ENCODE measurements at regions not wholly inside any gene's neighbourhood (a gene's known extent, or its start where the extent isn't known, plus 50 kb on each side); places are given as distances from the start of the nearest gene placed in this dataset.

DNA sequence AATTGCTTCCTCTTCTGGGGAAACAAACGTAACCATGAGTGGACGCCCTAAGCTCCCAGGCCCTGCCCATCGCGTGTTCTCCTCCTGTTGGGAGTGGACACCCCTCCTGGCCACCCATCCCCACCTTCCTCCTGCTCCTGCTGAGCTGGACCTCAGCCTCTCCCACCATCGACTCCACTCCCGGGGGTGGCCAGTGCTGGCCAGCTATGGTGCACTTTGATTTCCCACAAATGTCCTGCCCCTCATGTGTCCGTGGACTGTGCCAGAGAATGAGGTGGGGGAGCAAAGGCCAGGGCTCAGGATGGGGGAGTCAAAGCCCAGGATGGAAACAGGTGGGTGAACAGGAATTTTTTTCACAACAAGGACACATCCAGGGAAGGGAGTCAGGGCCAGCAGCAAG, 62.8 kb downstream of the MED10 start:
- no peak for TF ChIP-seq CTCF (IDR thresholded peaks at IDR 0.05; ENCODE audit: insufficient read depth, low read length)
- TF ChIP-seq POLR2AphosphoS5 (IDR thresholded peaks at IDR 0.05; ENCODE audit: low read depth): no peak
- no peak for TF ChIP-seq GABPA (IDR thresholded peaks at IDR 0.05; ENCODE audit: low read depth)
- TF ChIP-seq, protein P1, sequence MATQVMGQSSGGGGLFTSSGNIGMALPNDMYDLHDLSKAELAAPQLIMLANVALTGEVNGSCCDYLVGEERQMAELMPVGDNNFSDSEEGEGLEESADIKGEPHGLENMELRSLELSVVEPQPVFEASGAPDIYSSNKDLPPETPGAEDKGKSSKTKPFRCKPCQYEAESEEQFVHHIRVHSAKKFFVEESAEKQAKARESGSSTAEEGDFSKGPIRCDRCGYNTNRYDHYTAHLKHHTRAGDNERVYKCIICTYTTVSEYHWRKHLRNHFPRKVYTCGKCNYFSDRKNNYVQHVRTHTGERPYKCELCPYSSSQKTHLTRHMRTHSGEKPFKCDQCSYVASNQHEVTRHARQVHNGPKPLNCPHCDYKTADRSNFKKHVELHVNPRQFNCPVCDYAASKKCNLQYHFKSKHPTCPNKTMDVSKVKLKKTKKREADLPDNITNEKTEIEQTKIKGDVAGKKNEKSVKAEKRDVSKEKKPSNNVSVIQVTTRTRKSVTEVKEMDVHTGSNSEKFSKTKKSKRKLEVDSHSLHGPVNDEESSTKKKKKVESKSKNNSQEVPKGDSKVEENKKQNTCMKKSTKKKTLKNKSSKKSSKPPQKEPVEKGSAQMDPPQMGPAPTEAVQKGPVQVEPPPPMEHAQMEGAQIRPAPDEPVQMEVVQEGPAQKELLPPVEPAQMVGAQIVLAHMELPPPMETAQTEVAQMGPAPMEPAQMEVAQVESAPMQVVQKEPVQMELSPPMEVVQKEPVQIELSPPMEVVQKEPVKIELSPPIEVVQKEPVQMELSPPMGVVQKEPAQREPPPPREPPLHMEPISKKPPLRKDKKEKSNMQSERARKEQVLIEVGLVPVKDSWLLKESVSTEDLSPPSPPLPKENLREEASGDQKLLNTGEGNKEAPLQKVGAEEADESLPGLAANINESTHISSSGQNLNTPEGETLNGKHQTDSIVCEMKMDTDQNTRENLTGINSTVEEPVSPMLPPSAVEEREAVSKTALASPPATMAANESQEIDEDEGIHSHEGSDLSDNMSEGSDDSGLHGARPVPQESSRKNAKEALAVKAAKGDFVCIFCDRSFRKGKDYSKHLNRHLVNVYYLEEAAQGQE (IDR thresholded peaks at IDR 0.05; ENCODE audit: insufficient replicate concordance, low read depth): no peak
- no peak for TF ChIP-seq SPI1 (IDR thresholded peaks at IDR 0.05; ENCODE audit: borderline replicate concordance, low read depth)
- H3K27ac ChIP-seq (replicated peaks): no peak overlapping the region
- no peaks in the 10 kb centered on the region for H3K27me3 ChIP-seq (ENCODE audit: insufficient read depth, poor library complexity, severe bottlenecking)
- DNase-seq (ENCODE audit: low read depth in 1 of 2, low spot score in 1 of 2): no peak
- H3K4me3 ChIP-seq (replicated peaks; ENCODE audit: insufficient read depth, low read length): no peak overlapping the region

GRCh38 chr5:6311568-6312501, 66.5 kb downstream of the MED10 start:
- TF ChIP-seq, protein P1 (IDR thresholded peaks at IDR 0.05; ENCODE audit: insufficient replicate concordance, low read depth): no peak
- no peak for TF ChIP-seq CTCF (IDR thresholded peaks at IDR 0.05; ENCODE audit: insufficient read depth, low read length)
- TF ChIP-seq POLR2AphosphoS5 (IDR thresholded peaks at IDR 0.05; ENCODE audit: low read depth): no peak
- TF ChIP-seq SPI1 (IDR thresholded peaks at IDR 0.05; ENCODE audit: borderline replicate concordance, low read depth): no peak
- no peak for TF ChIP-seq GABPA (IDR thresholded peaks at IDR 0.05; ENCODE audit: low read depth)
- no peak for DNase-seq (ENCODE audit: low read depth in 1 of 2, low spot score in 1 of 2)
- Histone ChIP-seq H3K27me3 (ENCODE audit: insufficient read depth, poor library complexity, severe bottlenecking) (no peaks in the 10 kb centered on the region), H3K4me3 (replicated peaks; ENCODE audit: insufficient read depth, low read length) (no peak overlapping the region), H3K27ac (replicated peaks) (no peak overlapping the region)

DNA sequence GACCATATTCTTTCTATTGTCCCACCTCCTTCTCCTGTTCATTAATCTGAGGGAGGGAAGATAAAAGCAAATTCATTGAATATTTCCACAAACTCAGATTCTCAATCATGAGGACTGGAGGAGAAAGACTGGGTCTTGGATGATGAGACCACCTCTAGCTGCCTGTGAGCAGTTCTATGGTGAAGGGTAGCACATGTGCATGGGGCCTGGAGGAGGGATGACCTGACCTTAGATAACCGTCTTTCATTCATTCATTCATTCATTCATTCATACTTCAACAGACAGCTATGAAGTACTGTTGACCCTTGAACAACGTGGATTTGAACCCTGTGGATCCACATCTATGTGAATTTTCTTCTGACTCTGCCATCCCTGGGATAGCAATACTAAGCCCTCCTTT, 68.4 kb downstream of the MED10 start:
- Histone ChIP-seq H3K4me3 (replicated peaks; ENCODE audit: insufficient read depth, low read length) (no peak overlapping the region), H3K27me3 (ENCODE audit: insufficient read depth, poor library complexity, severe bottlenecking) (no peaks in the 10 kb centered on the region), H3K27ac (replicated peaks) (no peak overlapping the region)
- TF ChIP-seq, protein P1 (IDR thresholded peaks at IDR 0.05; ENCODE audit: insufficient replicate concordance, low read depth): no peak
- no peak for TF ChIP-seq POLR2AphosphoS5 (IDR thresholded peaks at IDR 0.05; ENCODE audit: low read depth)
- no peak for DNase-seq (ENCODE audit: low read depth in 1 of 2, low spot score in 1 of 2)

All from HL-60 (cell line).